C4-2B (cell line): ENCODE measurements at regions not wholly inside any gene's neighbourhood (a gene's known extent, or its start where the extent isn't known, plus 50 kb on each side); places are given as distances from the start of the nearest gene placed in this dataset.

Experiments
- CTCF ChIP-seq: fragments of 450-650 bp; conservative IDR thresholded peaks from 2 replicates; pipeline ENCODE4 v1.5.1; 2017; ENCODE audit warnings: mild to moderate bottlenecking
- ZFX ChIP-seq: fragments of 450-650 bp; IDR thresholded peaks from 2 replicates; pipeline ENCODE4 v1.6.1; 2017

GRCh38 chr1:199675937-199676336, 351.6 kb upstream of the NR5A2 start:
- no peak; the same call in 1 of the 2 replicates for TF ChIP-seq CTCF
- TF ChIP-seq ZFX: no peak
